22Rv1 (cell line): ENCODE measurements at regions not wholly inside any gene's neighbourhood (a gene's known extent, or its start where the extent isn't known, plus 50 kb on each side); places are given as distances from the start of the nearest gene placed in this dataset.

ENCODE experiments used
- H3K27ac ChIP-seq: fragments of 450-650 bp; 2 replicates; pipeline ENCODE4 v1.5.1; 2017
- ZFX ChIP-seq: fragments of 450-650 bp; IDR thresholded peaks from 2 replicates; pipeline ENCODE4 v1.6.1; 2017; ENCODE audit warnings: antibody characterized with exemption, borderline replicate concordance
- TF ChIP-seq, protein P1 (sequence below): fragments of 450-650 bp; IDR thresholded peaks from 2 replicates; pipeline ENCODE4 v1.5.1; 2017; ENCODE audit warnings: mild to moderate bottlenecking

GRCh38 chr11:91981995-91982394 lies 242.6 kb upstream of the FAT3 start:
- H3K27ac ChIP-seq, result no peak overlapping the region
- TF ChIP-seq, protein P1, sequence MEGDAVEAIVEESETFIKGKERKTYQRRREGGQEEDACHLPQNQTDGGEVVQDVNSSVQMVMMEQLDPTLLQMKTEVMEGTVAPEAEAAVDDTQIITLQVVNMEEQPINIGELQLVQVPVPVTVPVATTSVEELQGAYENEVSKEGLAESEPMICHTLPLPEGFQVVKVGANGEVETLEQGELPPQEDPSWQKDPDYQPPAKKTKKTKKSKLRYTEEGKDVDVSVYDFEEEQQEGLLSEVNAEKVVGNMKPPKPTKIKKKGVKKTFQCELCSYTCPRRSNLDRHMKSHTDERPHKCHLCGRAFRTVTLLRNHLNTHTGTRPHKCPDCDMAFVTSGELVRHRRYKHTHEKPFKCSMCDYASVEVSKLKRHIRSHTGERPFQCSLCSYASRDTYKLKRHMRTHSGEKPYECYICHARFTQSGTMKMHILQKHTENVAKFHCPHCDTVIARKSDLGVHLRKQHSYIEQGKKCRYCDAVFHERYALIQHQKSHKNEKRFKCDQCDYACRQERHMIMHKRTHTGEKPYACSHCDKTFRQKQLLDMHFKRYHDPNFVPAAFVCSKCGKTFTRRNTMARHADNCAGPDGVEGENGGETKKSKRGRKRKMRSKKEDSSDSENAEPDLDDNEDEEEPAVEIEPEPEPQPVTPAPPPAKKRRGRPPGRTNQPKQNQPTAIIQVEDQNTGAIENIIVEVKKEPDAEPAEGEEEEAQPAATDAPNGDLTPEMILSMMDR, result no peak
- no peak for TF ChIP-seq ZFX

DNA sequence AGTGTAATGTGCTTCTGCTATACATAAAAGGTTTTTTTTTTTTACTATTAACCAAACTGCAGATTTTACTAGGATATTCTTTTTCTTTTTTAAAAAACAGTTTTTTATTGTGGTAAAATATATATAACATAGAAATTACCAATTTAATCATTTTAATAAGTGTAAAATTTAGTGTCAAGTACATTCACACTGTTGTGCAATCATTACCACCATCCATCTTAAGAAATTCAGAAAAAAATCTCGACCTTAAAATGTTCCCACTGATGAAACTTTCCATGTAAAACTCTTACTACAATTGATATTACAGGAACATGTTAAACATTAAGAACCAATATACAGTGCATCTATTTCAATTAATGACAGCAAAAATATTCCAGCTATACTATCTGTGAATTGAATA lies 244.8 kb upstream of the FAT3 start:
- H3K27ac ChIP-seq, result no peak overlapping the region
- no peak for TF ChIP-seq ZFX
- TF ChIP-seq, protein P1, result no peak

- TF ChIP-seq, protein P1, result no peak
- no peak for TF ChIP-seq ZFX
- no peak overlapping the region for H3K27ac ChIP-seq
Observed at GRCh38 chr11:91978747-91979146, 245.9 kb upstream of the FAT3 start.

GRCh38 chr11:91972665-91973266 lies 251.9 kb upstream of the FAT3 start:
- H3K27ac ChIP-seq, result no peak overlapping the region
- no peak for TF ChIP-seq ZFX
- TF ChIP-seq, protein P1, result no peak

GRCh38 chr11:91970624-91971023 lies 254.0 kb upstream of the FAT3 start:
- no peak overlapping the region for H3K27ac ChIP-seq
- no peak for TF ChIP-seq ZFX
- TF ChIP-seq, protein P1, result no peak

DNA sequence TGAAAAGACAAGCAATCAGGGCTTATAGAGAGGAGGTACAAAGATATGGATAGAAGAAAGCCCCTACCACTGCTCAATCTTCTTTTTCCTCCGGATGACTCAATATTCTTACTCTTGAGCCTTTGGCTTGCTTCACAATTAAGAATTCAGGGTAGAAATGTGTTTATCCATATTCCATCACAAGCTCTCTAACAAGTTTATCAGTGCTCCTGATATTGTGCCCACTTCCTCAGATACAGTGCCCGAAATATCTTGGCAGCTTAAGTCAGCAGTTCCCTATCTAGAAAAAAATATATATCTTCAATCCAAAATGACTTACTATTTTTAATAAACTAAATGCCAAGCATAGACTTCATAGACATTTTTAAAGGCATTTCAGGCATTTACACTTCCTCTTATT lies 255.1 kb upstream of the FAT3 start:
- H3K27ac ChIP-seq, result no peak overlapping the region
- no peak for TF ChIP-seq ZFX
- TF ChIP-seq, protein P1, result no peak

- no peak overlapping the region for H3K27ac ChIP-seq
- no peak for TF ChIP-seq ZFX
- TF ChIP-seq, protein P1, result no peak
Observed at GRCh38 chr11:91967691-91968045, 256.9 kb upstream of the FAT3 start.
